Activated T-helper 2 cell treated with anti-CD3 and anti-CD28 coated beads, Interferon-gamma antibody, Interleukin-2, Interleukin-4, amounts not matched to agents 10 μg/mL and 5 μg/mL and 100 μg/mL, durations not matched to agents 14 hours and 24 hours and 36 hours (primary cell): ENCODE measurements at regions not wholly inside any gene's neighbourhood (a gene's known extent, or its start where the extent isn't known, plus 50 kb on each side); places are given as distances from the start of the nearest gene placed in this dataset.

ENCODE experiments used
- DNase-seq: peaks from one replicate; pipeline ENCODE4 v3.0.0; 2021; ENCODE audit warnings: low spot score
- H3K27ac Mint-ChIP-seq: one replicate; pipeline ENCODE4 v1.8.0; 2021; ENCODE audit warnings: mixed read lengths
- H3K27me3 Mint-ChIP-seq: one replicate; pipeline ENCODE4 v1.8.0; 2021; ENCODE audit warnings: low read depth, mixed read lengths
- H3K36me3 Mint-ChIP-seq: one replicate; pipeline ENCODE4 v1.8.0; 2021; ENCODE audit warnings: low read depth, mixed read lengths
- H3K4me1 Mint-ChIP-seq: one replicate; pipeline ENCODE4 v1.8.0; 2021; ENCODE audit warnings: low read depth, mixed read lengths
- H3K4me3 Mint-ChIP-seq: one replicate; pipeline ENCODE4 v1.8.0; 2021; ENCODE audit warnings: low read depth, mild to moderate bottlenecking, moderate library complexity, mixed read lengths
- H3K9me3 Mint-ChIP-seq: one replicate; pipeline ENCODE4 v1.8.0; 2021; ENCODE audit warnings: mixed read lengths
- intact Hi-C: fragments of 100-400 bp; cut with micrococcal nuclease; formaldehyde crosslinking; loops from one replicate; pipeline ENCODE4 v1.15.1; 2023

GRCh38 chr1:4322881-4323280, 331.5 kb upstream of the AJAP1 start:
- H3K27ac Mint-ChIP-seq = no peak overlapping the region
- H3K36me3 Mint-ChIP-seq = no peaks in the 10 kb centered on the region
- no peaks in the 10 kb centered on the region for H3K27me3 Mint-ChIP-seq
- H3K9me3 Mint-ChIP-seq = peaks cover 8% of the 10 kb centered on the region
- intact Hi-C loops = no loop called here
- no peaks in the 10 kb centered on the region for H3K4me1 Mint-ChIP-seq
- no peak overlapping the region for H3K4me3 Mint-ChIP-seq
- no peak for DNase-seq

- H3K27ac Mint-ChIP-seq = no peak overlapping the region
- H3K4me1 Mint-ChIP-seq = no peaks in the 10 kb centered on the region
- no peak overlapping the region for H3K4me3 Mint-ChIP-seq
- DNase-seq = no peak
- no peaks in the 10 kb centered on the region for H3K27me3 Mint-ChIP-seq
- H3K36me3 Mint-ChIP-seq = no peaks in the 10 kb centered on the region
- peaks cover 8% of the 10 kb centered on the region for H3K9me3 Mint-ChIP-seq
- intact Hi-C loops = no loop called here
Measured at GRCh38 chr1:4323309-4323708, 331.1 kb upstream of the AJAP1 start.

GRCh38 chr1:4324525-4324924, 329.9 kb upstream of the AJAP1 start:
- DNase-seq = no peak
- no peaks in the 10 kb centered on the region for H3K4me1 Mint-ChIP-seq
- H3K27ac Mint-ChIP-seq = no peak overlapping the region
- H3K27me3 Mint-ChIP-seq = no peaks in the 10 kb centered on the region
- intact Hi-C loops = no loop called here
- H3K4me3 Mint-ChIP-seq = no peak overlapping the region
- H3K9me3 Mint-ChIP-seq = peaks cover 8% of the 10 kb centered on the region
- H3K36me3 Mint-ChIP-seq = no peaks in the 10 kb centered on the region

- DNase-seq = no peak
- H3K27ac Mint-ChIP-seq = no peak overlapping the region
- H3K27me3 Mint-ChIP-seq = no peaks in the 10 kb centered on the region
- no peak overlapping the region for H3K4me3 Mint-ChIP-seq
- intact Hi-C loops = no loop called here
- H3K9me3 Mint-ChIP-seq = peaks cover 3% of the 10 kb centered on the region
- no peaks in the 10 kb centered on the region for H3K4me1 Mint-ChIP-seq
- no peaks in the 10 kb centered on the region for H3K36me3 Mint-ChIP-seq
Measured at GRCh38 chr1:4327142-4327541, 327.3 kb upstream of the AJAP1 start.

- H3K9me3 Mint-ChIP-seq = peaks cover 3% of the 10 kb centered on the region
- H3K4me1 Mint-ChIP-seq = no peaks in the 10 kb centered on the region
- intact Hi-C loops = no loop called here
- H3K36me3 Mint-ChIP-seq = no peaks in the 10 kb centered on the region
- no peak overlapping the region for H3K4me3 Mint-ChIP-seq
- DNase-seq = no peak
- no peaks in the 10 kb centered on the region for H3K27me3 Mint-ChIP-seq
- no peak overlapping the region for H3K27ac Mint-ChIP-seq
Measured at GRCh38 chr1:4328402-4329071, 325.9 kb upstream of the AJAP1 start.

- H3K27ac Mint-ChIP-seq = no peak overlapping the region
- H3K4me3 Mint-ChIP-seq = no peak overlapping the region
- H3K4me1 Mint-ChIP-seq = no peaks in the 10 kb centered on the region
- H3K36me3 Mint-ChIP-seq = no peaks in the 10 kb centered on the region
- peaks cover 3% of the 10 kb centered on the region for H3K9me3 Mint-ChIP-seq
- DNase-seq = no peak
- H3K27me3 Mint-ChIP-seq = no peaks in the 10 kb centered on the region
- intact Hi-C loops = no loop called here
Measured at GRCh38 chr1:4330805-4331766, 323.3 kb upstream of the AJAP1 start.

- intact Hi-C loops = no loop called here
- Mint-ChIP-seq H3K27me3 (no peaks in the 10 kb centered on the region), H3K36me3 (no peaks in the 10 kb centered on the region), H3K27ac (no peak overlapping the region), H3K4me1 (no peaks in the 10 kb centered on the region), H3K4me3 (no peak overlapping the region), H3K9me3 (peaks cover 8% of the 10 kb centered on the region)
- no peak for DNase-seq
Measured at GRCh38 chr1:4331767-4332163, 322.6 kb upstream of the AJAP1 start.

- intact Hi-C loops = no loop called here
- no peaks in the 10 kb centered on the region for H3K27me3 Mint-ChIP-seq
- H3K9me3 Mint-ChIP-seq = peaks cover 8% of the 10 kb centered on the region
- no peak overlapping the region for H3K27ac Mint-ChIP-seq
- no peak for DNase-seq
- H3K36me3 Mint-ChIP-seq = no peaks in the 10 kb centered on the region
- no peaks in the 10 kb centered on the region for H3K4me1 Mint-ChIP-seq
- H3K4me3 Mint-ChIP-seq = no peak overlapping the region
Measured at GRCh38 chr1:4336507-4336906, 317.9 kb upstream of the AJAP1 start.

- no peak overlapping the region for H3K27ac Mint-ChIP-seq
- no peaks in the 10 kb centered on the region for H3K4me1 Mint-ChIP-seq
- intact Hi-C loops = no loop called here
- no peaks in the 10 kb centered on the region for H3K36me3 Mint-ChIP-seq
- H3K4me3 Mint-ChIP-seq = no peak overlapping the region
- DNase-seq = no peak
- peaks cover 6% of the 10 kb centered on the region for H3K9me3 Mint-ChIP-seq
- no peaks in the 10 kb centered on the region for H3K27me3 Mint-ChIP-seq
Measured at GRCh38 chr1:4341421-4341820, 313.0 kb upstream of the AJAP1 start.

GRCh38 chr1:4344065-4344732, 310.2 kb upstream of the AJAP1 start:
- H3K9me3 Mint-ChIP-seq = peaks cover 4% of the 10 kb centered on the region
- no peak overlapping the region for H3K4me3 Mint-ChIP-seq
- no peak overlapping the region for H3K27ac Mint-ChIP-seq
- no peaks in the 10 kb centered on the region for H3K36me3 Mint-ChIP-seq
- no peak for DNase-seq
- no peaks in the 10 kb centered on the region for H3K4me1 Mint-ChIP-seq
- no peaks in the 10 kb centered on the region for H3K27me3 Mint-ChIP-seq
- intact Hi-C loops = no loop called here

- no peak for DNase-seq
- H3K27me3 Mint-ChIP-seq = no peaks in the 10 kb centered on the region
- H3K4me1 Mint-ChIP-seq = no peaks in the 10 kb centered on the region
- intact Hi-C loops = no loop called here
- no peak overlapping the region for H3K27ac Mint-ChIP-seq
- no peaks in the 10 kb centered on the region for H3K36me3 Mint-ChIP-seq
- H3K4me3 Mint-ChIP-seq = no peak overlapping the region
- peaks cover 4% of the 10 kb centered on the region for H3K9me3 Mint-ChIP-seq
Measured at GRCh38 chr1:4345094-4345493, 309.3 kb upstream of the AJAP1 start.

GRCh38 chr1:4346131-4346530, 308.3 kb upstream of the AJAP1 start:
- peaks cover 4% of the 10 kb centered on the region for H3K9me3 Mint-ChIP-seq
- no peaks in the 10 kb centered on the region for H3K4me1 Mint-ChIP-seq
- no peak overlapping the region for H3K4me3 Mint-ChIP-seq
- no peaks in the 10 kb centered on the region for H3K36me3 Mint-ChIP-seq
- H3K27ac Mint-ChIP-seq = no peak overlapping the region
- no peak for DNase-seq
- no peaks in the 10 kb centered on the region for H3K27me3 Mint-ChIP-seq
- intact Hi-C loops = no loop called here

GRCh38 chr1:4351453-4351852, 303.0 kb upstream of the AJAP1 start:
- no peak overlapping the region for H3K4me3 Mint-ChIP-seq
- no peaks in the 10 kb centered on the region for H3K4me1 Mint-ChIP-seq
- H3K9me3 Mint-ChIP-seq = no peaks in the 10 kb centered on the region
- DNase-seq = no peak
- no peaks in the 10 kb centered on the region for H3K36me3 Mint-ChIP-seq
- H3K27me3 Mint-ChIP-seq = no peaks in the 10 kb centered on the region
- intact Hi-C loops = no loop called here
- no peak overlapping the region for H3K27ac Mint-ChIP-seq
